H1 (cell line): ENCODE measurements at regions not wholly inside any gene's neighbourhood (a gene's known extent, or its start where the extent isn't known, plus 50 kb on each side); places are given as distances from the start of the nearest gene placed in this dataset.

Source experiments
- CBX8 ChIP-seq: fragments of 300-800, 300-1000 bp; sonication (generic); IDR thresholded peaks from 2 replicates; pipeline ENCODE4 v1.7.1; 2016; ENCODE audit warnings: low read depth, low read length, borderline replicate concordance
- CHD7 ChIP-seq: fragments of 300-600 bp; sonication (generic); IDR thresholded peaks from 2 replicates; pipeline ENCODE4 v1.7.1; 2012; ENCODE audit warnings: low read length, moderate library complexity, mild to moderate bottlenecking, inconsistent platforms; ENCODE audit not compliant: insufficient replicate concordance
- E2F6 ChIP-seq: IDR thresholded peaks from 2 replicates; pipeline ENCODE4 v1.6.1; 2012; ENCODE audit warnings: inconsistent platforms
- KDM1A ChIP-seq: fragments of 200-600, 300-600 bp; sonication (generic); IDR thresholded peaks from 2 replicates; pipeline ENCODE4 v1.7.1; 2016; ENCODE audit warnings: mild to moderate bottlenecking, low read length, borderline replicate concordance
- POLR2AphosphoS5 ChIP-seq: IDR thresholded peaks from 2 replicates; pipeline ENCODE4 v1.6.1; 2011; ENCODE audit warnings: low read depth, low read length
- SIRT6 ChIP-seq: IDR thresholded peaks from one replicate; pipeline ENCODE4 v1.7.1; 2012; ENCODE audit warnings: low read length, inconsistent platforms
- SIX5 ChIP-seq: IDR thresholded peaks from 2 replicates; pipeline ENCODE4 v1.6.1; 2011; ENCODE audit warnings: mild to moderate bottlenecking, low read depth, low read length
- SP1 ChIP-seq: IDR thresholded peaks from 2 replicates; pipeline ENCODE4 v1.6.1; 2011; ENCODE audit warnings: low read depth, low read length
- SP2 ChIP-seq: IDR thresholded peaks from 2 replicates; pipeline ENCODE4 v1.6.1; 2012; ENCODE audit warnings: mild to moderate bottlenecking, low read length, inconsistent platforms
- TAF1 ChIP-seq: IDR thresholded peaks from 2 replicates; pipeline ENCODE4 v1.6.1; 2011; ENCODE audit warnings: mild to moderate bottlenecking, low read depth, low read length
- TEAD4 ChIP-seq: IDR thresholded peaks from 2 replicates; pipeline ENCODE4 v1.6.1; 2012; ENCODE audit warnings: low read depth, low read length, inconsistent platforms, mixed read lengths
- YY1 ChIP-seq: IDR thresholded peaks from 2 replicates; pipeline ENCODE4 v1.6.1; 2011; ENCODE audit warnings: low read depth, mild to moderate bottlenecking, low read length

- no peak for TF ChIP-seq SP1
- 0 out of 2 replicates have a peak, but pooled peaks have one; percentile 24 for TF ChIP-seq YY1
- peak; percentile 32; the same call in 1 of the 2 replicates for TF ChIP-seq E2F6
- TF ChIP-seq TEAD4, result no peak
- TF ChIP-seq SIX5, result no peak
- TF ChIP-seq TAF1, result no peak
- no peak for TF ChIP-seq SP2
- TF ChIP-seq SIRT6, result no peak
- TF ChIP-seq CHD7, result no peak
- no peak for TF ChIP-seq POLR2AphosphoS5
- no peak for TF ChIP-seq CBX8
- TF ChIP-seq KDM1A, result no peak
These were observed 159.9 kb upstream of the FOXN3 start (continued) for GRCh38 chr14:89576960-89577359.
